SHP77 treated with DMSO at 0.1 percent for 48 hours (cell line): ENCODE measurements at regions not wholly inside any gene's neighbourhood (a gene's known extent, or its start where the extent isn't known, plus 50 kb on each side); places are given as distances from the start of the nearest gene placed in this dataset.

Experiments used
- DNase-seq: peaks from one replicate; lab custom pipeline; 2025; lab: John Stamatoyannopoulos, UW

- DNase-seq: no peak
These were observed 391.2 kb downstream of the BCAT1 start for GRCh38 chr12:24557738-24558137.

DNA sequence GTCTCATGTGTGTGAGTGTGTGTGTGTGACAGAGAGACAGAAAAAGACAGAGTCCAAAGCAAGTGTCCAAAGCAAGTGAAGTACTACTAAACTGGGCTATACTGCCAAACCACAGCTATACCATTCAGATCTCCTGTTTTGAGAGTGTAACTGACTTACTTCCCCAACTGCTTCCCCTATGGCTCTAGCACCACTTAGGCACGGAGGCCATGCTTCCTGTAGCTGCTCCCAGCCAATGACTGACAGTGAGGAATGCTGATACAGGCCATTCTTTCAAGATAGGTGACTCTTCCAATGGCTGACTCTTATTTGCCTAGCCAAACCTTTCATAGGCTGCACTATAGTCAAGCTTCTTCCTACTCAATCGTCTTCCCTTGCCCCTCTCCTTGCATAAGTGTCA, 393.2 kb downstream of the BCAT1 start:
- no peak for DNase-seq

DNA sequence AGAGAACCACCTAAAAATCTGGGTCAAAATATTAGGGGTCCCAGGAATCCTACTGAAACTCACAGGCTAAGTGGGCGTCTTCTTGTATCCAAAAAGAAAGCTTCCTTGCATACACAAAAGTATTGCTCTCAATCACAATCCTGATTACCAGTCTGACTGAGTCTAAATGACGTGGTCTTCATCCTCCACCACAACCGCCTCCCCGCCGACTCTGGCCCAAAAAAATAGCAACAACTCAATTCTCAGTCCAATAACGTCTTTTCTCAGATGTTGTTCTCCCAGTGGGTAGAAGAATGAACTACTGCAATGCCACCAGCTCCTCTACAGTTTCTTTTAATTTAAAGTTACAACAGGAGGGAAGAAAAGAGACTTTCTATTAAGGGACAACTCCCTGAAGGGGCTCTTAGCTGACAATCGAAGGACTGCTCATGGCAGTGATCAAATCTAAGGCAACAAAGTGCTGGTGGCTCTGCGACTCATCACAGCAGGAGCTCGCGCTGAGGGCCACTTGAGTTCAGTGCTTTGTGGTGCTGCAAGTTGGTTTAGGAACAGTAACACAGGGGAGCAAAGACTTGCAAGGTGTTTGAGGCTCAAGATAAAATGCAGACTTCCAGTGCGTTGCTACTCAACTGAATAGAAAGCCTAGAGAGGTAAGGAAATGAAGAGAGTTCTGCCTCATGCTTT, 394.1 kb downstream of the BCAT1 start:
- no peak for DNase-seq

DNA sequence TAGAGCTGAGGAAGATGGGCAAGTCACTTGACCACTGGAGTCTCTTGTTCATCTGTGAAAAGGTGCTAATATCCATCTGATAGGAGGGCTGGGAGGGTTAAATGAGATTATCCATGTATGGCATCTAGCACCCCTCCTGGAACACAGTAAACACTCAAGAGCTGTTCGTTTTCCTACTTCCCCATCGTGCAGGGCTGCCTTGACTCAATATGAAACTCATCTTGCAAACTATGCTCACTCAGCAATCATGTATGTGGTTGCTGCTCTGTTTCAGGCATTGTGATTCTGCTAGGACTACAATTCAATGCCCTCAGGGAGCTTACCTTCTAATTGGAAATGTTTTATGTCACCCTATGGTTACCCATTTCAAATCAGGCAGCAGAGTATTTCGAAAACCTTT, 395.6 kb downstream of the BCAT1 start:
- DNase-seq: no peak

GRCh38 chr12:24551163-24551786, 397.6 kb downstream of the BCAT1 start:
- no peak for DNase-seq

DNA sequence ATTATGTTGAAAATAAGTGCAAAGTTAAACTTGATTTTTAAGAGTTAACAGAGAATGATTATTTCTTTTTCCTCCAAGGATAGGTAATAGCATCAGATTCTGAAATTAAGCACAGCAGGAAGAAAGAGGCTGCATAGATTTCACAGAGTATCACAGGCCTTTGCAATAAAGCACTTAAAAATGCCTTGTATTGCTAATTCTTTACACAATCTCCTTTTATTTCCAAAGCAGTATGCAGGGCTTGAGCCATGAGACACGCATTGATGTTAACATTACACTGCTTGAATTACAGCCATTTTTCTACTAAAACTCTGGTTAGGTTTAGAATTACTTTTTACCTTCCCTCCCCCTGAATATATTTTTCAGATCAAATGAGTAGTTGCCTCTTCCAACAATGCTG, 398.3 kb downstream of the BCAT1 start:
- DNase-seq: no peak

- DNase-seq: no peak
These were observed 402.2 kb downstream of the BCAT1 start for GRCh38 chr12:24546661-24547060.

- no peak for DNase-seq
These were observed 402.8 kb downstream of the BCAT1 start for GRCh38 chr12:24546084-24546483.

- DNase-seq: no peak
These were observed 404.5 kb downstream of the BCAT1 start for GRCh38 chr12:24544368-24544767.

DNA sequence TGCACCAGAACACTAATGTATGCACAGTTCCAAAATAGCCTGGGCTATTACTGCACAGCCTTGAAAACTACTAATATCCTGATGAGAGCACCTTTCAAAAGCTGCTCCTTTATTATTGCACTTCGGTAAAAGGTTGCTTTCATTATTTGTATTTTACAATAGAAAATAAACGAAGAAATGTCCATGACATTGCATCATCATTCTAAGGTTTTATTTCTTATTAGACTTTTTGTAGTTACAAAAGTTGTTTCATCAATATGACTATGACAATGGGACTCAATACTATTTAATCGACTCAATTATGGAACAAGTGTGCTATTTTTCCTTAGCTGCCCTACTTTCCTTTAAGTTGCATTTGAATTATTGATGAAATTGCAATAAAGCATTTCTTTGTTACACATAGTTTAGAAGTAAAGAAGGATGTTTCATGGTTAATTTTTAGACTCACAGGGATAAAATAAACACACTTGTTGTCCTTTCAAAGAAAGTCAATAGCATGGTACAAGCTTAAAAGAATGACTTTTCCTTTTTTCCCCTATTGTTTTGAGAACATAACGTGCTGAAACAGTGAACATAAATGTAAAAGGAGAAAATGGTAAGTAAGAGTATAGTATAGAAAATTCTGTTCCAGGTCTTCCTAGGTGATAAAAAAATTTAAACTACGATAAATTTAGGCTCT, 407.6 kb downstream of the BCAT1 start:
- DNase-seq: no peak

DNA sequence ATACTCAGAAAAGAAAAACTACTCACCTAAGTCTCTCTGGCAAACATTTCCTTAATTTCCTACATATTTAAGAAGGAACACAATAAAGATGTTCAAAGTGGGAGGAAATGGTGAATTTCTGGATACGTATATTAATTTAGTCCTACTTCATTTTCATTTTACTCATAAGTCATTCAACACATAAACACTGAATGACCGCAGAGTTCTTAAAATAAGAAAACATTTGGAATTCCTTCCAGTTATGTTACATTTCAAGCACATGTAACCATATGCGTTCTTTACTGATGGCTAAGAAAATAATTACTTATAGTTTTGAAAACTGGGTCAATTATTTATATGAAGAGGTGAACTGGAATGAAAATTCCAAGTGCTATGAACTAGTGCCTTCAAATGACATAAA, 409.3 kb downstream of the BCAT1 start:
- no peak for DNase-seq

GRCh38 chr12:24537083-24537860, 411.6 kb downstream of the BCAT1 start:
- no peak for DNase-seq

DNA sequence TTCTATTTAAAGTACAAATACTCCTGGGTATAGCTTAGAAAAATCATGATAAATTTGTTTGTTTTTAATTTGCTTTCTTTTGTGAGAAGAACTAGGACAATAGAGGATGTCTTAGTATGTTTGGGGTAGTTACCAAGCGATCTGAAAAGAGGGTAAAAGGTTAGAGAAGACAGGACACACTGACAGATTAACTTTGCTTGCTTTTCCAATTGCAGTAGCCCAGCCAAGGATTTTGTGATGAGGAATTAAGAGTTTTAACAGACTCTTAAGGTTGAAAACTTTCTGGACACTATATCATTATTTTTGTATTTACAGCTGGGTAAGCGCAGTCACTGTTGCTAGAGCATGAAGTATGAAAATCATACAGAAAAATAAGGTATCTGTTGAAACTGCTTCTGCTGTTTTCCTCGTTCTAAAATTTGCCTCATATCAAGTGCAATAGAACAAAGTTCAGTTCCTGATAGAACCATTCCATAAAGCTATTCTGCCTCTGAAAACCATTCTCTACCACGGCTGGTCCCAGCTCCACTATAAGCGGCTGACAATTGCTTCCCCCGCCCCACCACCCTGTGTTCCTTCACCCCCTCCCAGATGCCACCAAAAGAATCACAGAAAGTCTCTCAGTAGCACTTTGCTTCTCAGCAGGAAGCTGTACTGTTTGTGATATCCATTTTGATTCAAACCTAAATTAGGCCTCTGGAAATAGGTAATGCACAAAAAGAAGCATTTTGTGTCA, 413.4 kb downstream of the BCAT1 start:
- no peak for DNase-seq

- DNase-seq: no peak
These were observed 414.3 kb downstream of the BCAT1 start for GRCh38 chr12:24534622-24535021.

DNA sequence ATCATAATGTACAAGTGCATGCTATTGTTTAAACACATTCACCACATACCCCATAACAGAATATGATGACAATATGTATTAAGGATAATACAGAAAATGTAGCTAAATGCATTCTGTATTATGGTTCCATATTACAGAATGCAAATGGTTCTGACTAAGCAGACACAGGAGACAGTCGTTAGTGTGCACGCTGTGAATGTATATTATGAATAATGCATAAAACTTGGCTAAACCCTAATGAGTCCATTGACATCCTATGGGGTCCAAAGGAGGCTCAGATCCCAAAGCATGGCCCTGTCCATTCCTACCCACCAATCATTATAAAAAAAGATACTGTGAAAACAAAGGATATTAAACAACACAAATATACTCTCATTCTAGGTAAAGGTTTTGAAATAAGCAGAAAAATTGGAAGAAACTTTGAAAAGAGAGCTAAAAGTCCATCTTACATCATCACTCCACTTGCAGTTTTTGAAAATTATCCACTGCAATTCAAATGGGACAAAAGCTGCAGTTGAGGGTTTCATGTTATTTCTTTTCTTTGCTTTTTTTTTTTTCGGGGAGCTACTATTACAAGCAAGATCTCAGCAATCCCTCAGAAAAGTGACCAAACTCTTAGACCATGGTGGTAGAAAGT, 415.1 kb downstream of the BCAT1 start:
- no peak for DNase-seq

DNA sequence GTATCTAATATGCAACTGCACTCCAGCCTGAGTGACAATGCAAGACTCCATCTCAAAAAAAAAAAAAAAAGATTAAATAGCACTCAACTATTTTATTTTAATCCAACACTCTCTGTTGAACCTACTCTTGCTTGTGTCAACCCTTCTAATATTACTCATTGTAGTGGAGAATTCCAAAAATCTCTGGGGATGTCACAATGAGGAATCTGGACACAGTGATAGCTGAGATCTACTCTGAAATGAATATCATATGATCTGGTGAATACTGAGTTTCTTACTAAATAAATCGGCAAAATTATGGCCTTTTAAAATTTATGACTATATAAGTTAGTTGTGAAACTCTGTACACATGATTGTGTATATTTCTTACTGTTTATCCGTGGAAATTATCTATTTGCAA, 418.2 kb downstream of the BCAT1 start:
- no peak for DNase-seq

DNA sequence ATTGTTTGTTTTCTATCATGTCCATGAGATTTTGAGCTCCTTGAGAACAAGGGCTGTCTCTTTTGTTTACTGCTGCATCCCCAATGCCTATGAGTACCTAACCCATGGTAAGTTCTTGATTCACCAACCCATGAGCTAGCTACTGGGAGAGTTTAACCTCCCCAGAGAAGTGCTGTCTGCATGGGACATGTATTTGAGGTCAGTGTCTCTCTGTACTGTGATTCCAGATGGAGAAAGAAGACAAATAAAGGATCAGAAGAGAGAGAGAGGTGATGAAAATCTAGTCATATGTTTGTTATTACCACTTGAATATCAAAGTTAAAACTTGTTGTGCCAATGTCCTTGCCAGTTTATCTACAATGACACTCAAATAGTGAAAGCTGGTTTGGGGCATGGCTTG, 421.8 kb downstream of the BCAT1 start:
- no peak for DNase-seq

DNA sequence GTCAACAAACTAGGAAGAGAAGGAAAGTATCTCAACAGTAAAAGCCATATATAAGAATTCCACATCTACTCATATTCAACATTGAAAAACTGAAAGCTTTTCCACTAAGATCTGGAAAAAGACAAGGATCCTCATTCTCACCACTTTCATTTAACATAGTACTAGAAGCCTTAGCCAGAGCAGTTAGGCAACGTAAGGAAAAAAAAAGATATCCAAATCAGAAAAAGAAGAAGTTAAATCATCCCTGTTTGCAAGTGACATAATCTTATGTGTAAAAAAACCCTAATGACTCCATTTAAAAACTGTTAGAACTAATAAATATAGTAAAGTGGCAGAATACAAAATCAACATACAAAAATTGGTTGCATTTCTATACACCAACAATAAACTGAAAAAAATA, 426.2 kb downstream of the BCAT1 start:
- no peak for DNase-seq

DNA sequence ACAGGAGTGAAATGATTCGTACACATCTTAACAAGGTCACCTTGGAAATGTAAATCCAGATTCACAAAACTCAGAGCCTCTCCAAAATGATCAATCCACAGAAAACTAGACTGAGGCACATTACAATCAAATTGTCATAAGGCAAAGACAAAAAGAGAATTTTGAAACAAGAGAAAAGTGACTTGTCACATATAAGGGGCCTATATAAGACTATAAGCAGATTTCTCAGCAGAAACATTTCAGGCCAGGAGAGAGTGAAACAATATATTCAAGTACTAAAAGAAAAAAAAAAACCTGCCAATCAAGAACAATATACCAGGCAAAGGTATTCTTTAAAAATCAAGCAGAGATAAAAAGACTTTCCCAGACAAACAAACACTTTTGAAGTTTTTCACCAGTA, 429.1 kb downstream of the BCAT1 start:
- DNase-seq: no peak

DNA sequence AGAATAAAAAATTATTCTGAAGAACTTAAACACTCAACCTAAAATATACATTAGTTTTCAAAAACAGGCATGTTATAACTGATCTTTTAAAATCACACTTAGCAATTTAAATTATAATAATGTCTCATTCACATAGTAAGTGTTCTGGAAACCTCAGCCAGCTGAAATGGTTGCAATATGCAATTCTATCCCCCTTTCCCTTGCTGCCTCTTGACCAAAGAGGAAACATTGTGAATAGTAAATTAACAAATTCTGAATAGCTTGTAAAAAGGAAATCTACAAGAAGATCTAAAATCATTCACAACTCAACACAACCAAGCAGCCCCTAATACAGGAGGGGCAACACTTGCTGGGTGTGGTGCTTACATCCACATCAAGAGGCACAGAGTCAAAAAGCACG, 431.9 kb downstream of the BCAT1 start:
- no peak for DNase-seq

GRCh38 chr12:24510581-24511125, 438.2 kb downstream of the BCAT1 start:
- DNase-seq: no peak
